HG03521 (cell line): ENCODE measurements at regions not wholly inside any gene's neighbourhood (a gene's known extent, or its start where the extent isn't known, plus 50 kb on each side); places are given as distances from the start of the nearest gene placed in this dataset.

Experiments
- ATAC-seq: cut with Tn5 transposase; IDR thresholded peaks from one replicate; pipeline ENCODE4 v1.9.1; 2021; ENCODE audit warnings: mild to moderate bottlenecking, moderate library complexity; ENCODE audit not compliant: unreplicated experiment

GRCh38 chr7:95669513-95669912 is 73.2 kb upstream of the PDK4 start:
- peak; percentile 65 for ATAC-seq

- ATAC-seq = no peak
Measured at GRCh38 chr7:95668504-95669018, 72.2 kb upstream of the PDK4 start.

GRCh38 chr7:95662987-95663386 is 66.7 kb upstream of the PDK4 start:
- no peak for ATAC-seq

- ATAC-seq = no peak
Measured at GRCh38 chr7:95660023-95660434, 63.7 kb upstream of the PDK4 start.

- no peak for ATAC-seq
Measured at GRCh38 chr7:95658676-95659075, 62.4 kb upstream of the PDK4 start.

GRCh38 chr7:95649546-95649945 is 53.2 kb upstream of the PDK4 start:
- ATAC-seq = no peak

- no peak for ATAC-seq
Measured at GRCh38 chr7:95646350-95646749, 50.0 kb upstream of the PDK4 start.
